K562 (cell line): ENCODE measurements at regions not wholly inside any gene's neighbourhood (a gene's known extent, or its start where the extent isn't known, plus 50 kb on each side); places are given as distances from the start of the nearest gene placed in this dataset.

Experiments used
- ATAC-seq: fragments of 200-7000 bp; cut with Tn5 transposase; 3 replicates; pipeline ENCODE4 v1.9.1; 2020; ENCODE audit warnings: moderate library complexity
- BruUV-seq: library from RNA; stranded (reverse); fragments of 400-500 nt; replicated peaks from 2 replicates; lab custom pipeline; 2021; lab: Mats Ljungman, UMichigan
- CTCF ChIA-PET: fragments of 300-600 bp; formaldehyde crosslinking; extraction: SDS; loops from one replicate; lab custom pipeline; 2021; ENCODE audit warnings: low intra/inter-chr PET ratio; lab: Yijun Ruan, JAX
- POLR2A ChIA-PET: fragments of 300-600, 350-650 bp; sonication (Branson Sonifier 250); formaldehyde crosslinking; extraction: SDS; loops from one replicate; lab custom pipeline; 2021; ENCODE audit warnings: antibody characterized with exemption, inconsistent platforms; lab: Yijun Ruan, JAX
- DNase-seq, 4 experiments: peaks; one replicate each; pipeline versions ENCODE4 v3.0.0 to v3.0.0-alpha.2; 2011 to 2018; ENCODE audit warnings: low spot score in 3 of 4, mixed read lengths in 3 of 4; ENCODE audit errors: extremely low read depth in 1 of 4
- FAIRE-seq: peaks from 2 replicates; lab custom pipeline; 2011; peaks lifted over from hg19 to GRCh38; lab: Jason Lieb, UNC
- H2AFZ ChIP-seq: 2 replicates; pipeline ENCODE4 v1.6.0; 2011; ENCODE audit warnings: low read depth, low read length, control low read depth, inconsistent platforms
- H3K27ac ChIP-seq: fragments of 200-600 bp; 3 replicates; pipeline ENCODE4 v1.8.0; 2011; ENCODE audit warnings: low read depth, mild to moderate bottlenecking, control low read depth, inconsistent platforms, low read length, moderate library complexity, mixed read lengths; ENCODE audit errors: extremely low read depth
- H3K27me3 ChIP-seq, 2 experiments: fragments of 300-600 bp in 1 of 2; 2 replicates in 1 of 2; 3 replicates in 1 of 2; pipeline versions ENCODE4 v1.6.0 to v1.8.0; 2011; ENCODE audit warnings: inconsistent platforms in 2 of 2, low read length in 2 of 2, mild to moderate bottlenecking in 1 of 2, mixed read lengths in 1 of 2, moderate library complexity in 1 of 2; ENCODE audit not compliant: control insufficient read depth in 2 of 2, insufficient read depth in 2 of 2
- H3K36me3 ChIP-seq: fragments of 300-600 bp; 3 replicates; pipeline ENCODE4 v1.8.0; 2011; ENCODE audit warnings: mild to moderate bottlenecking, low read length, inconsistent platforms; ENCODE audit not compliant: control insufficient read depth, insufficient read depth
- H3K4me1 ChIP-seq, 2 experiments: fragments of 200-600 bp in 1 of 2; replicated peaks in 1 of 2; 2 replicates in 1 of 2; 3 replicates in 1 of 2; pipeline versions ENCODE4 v1.5.1 to v1.8.0; 2011; ENCODE audit warnings: inconsistent platforms in 2 of 2, low read length in 2 of 2, mild to moderate bottlenecking in 1 of 2, mixed read lengths in 1 of 2, moderate library complexity in 1 of 2; ENCODE audit not compliant: control insufficient read depth in 2 of 2, insufficient read depth in 2 of 2
- H3K4me2 ChIP-seq: 2 replicates; pipeline ENCODE4 v1.6.1; 2011; ENCODE audit warnings: low read length, control low read depth, inconsistent platforms, mixed read lengths; ENCODE audit not compliant: insufficient read depth
- H3K4me3 ChIP-seq: fragments of 200-600 bp; sonication (generic), shearing (Covaris generic); 2 replicates; pipeline ENCODE4 v1.5.1; 2016; ENCODE audit warnings: control low read depth, inconsistent platforms
- H3K79me2 ChIP-seq: fragments of 200-600 bp; 3 replicates; pipeline ENCODE4 v1.8.0; 2011; ENCODE audit warnings: low read length, inconsistent platforms; ENCODE audit not compliant: control insufficient read depth, insufficient read depth
- H3K9ac ChIP-seq, 2 experiments: 2 replicates each; pipeline versions ENCODE4 v1.6.0 to v1.6.1; 2011; ENCODE audit warnings: low read depth in 2 of 2, low read length in 2 of 2, control low read depth in 1 of 2, inconsistent platforms in 1 of 2, mild to moderate bottlenecking in 1 of 2, mixed read lengths in 1 of 2; ENCODE audit not compliant: insufficient read depth in 1 of 2
- H3K9me1 ChIP-seq: one replicate; pipeline ENCODE4 v1.6.0; 2011; ENCODE audit warnings: inconsistent platforms, mild to moderate bottlenecking, low read length, moderate library complexity; ENCODE audit not compliant: control insufficient read depth, insufficient read depth
- H3K9me3 ChIP-seq: replicated peaks from 2 replicates; pipeline ENCODE4 v1.5.1; 2011; ENCODE audit warnings: low read depth, low read length, inconsistent platforms; ENCODE audit not compliant: control insufficient read depth, insufficient read depth
- H4K20me1 ChIP-seq: replicated peaks from 2 replicates; pipeline ENCODE4 v1.6.1; 2011; ENCODE audit warnings: low read length, inconsistent platforms, mixed read lengths; ENCODE audit not compliant: control insufficient read depth, insufficient read depth
- HDAC8 ChIP-seq: fragments of 450-650 bp; IDR thresholded peaks from 2 replicates; pipeline ENCODE4 v1.6.1; 2016; ENCODE audit warnings: mild to moderate bottlenecking, missing genetic modification characterization, moderate library complexity, missing compliant biosample characterization
- PHTF2 ChIP-seq: fragments of 250-450 bp; sonication (Bioruptor Pico); IDR thresholded peaks from 2 replicates; pipeline ENCODE4 v1.5.0; 2021; ENCODE audit warnings: mild to moderate bottlenecking
- ZNF224 ChIP-seq: sonication (generic); formaldehyde crosslinking; IDR thresholded peaks from 2 replicates; pipeline ENCODE4 v1.8.0; 2022; ENCODE audit warnings: mild to moderate bottlenecking, missing genetic modification reagents
- ZNF57 ChIP-seq: fragments of 450-650 bp; formaldehyde crosslinking; IDR thresholded peaks from 2 replicates; pipeline ENCODE4 v1.4.0; 2020; ENCODE audit warnings: mild to moderate bottlenecking, moderate library complexity
- WGBS: fragments of 100-300 bp; shearing (Covaris generic); methylation state at CpG from one replicate; pipeline ENCODE4 v1.1.6; 2016; ENCODE audit warnings: low coverage, mixed read lengths; ENCODE audit not compliant: insufficient coverage; ENCODE audit errors: missing lambda C conversion rate; 5-methylcytosine and 5-hydroxymethylcytosine counted together
- in situ Hi-C: fragments of 300-500 bp; cut with MboI; formaldehyde crosslinking; loops from 4 replicates; pipeline ENCODE4 v1.15.0; 2018; ENCODE audit warnings: inconsistent platforms, mixed read lengths
- intact Hi-C: fragments of 100-400 bp; cut with micrococcal nuclease; formaldehyde crosslinking; loops from 2 replicates; pipeline ENCODE4 v1.14.2; 2022
- TF ChIP-seq, protein P1 (sequence below): IDR thresholded peaks from 3 replicates; pipeline ENCODE4 v1.6.1; 2011; ENCODE audit warnings: borderline replicate concordance, mild to moderate bottlenecking, moderate library complexity; ENCODE audit not compliant: insufficient read length; ENCODE audit errors: extremely low read depth

DNA sequence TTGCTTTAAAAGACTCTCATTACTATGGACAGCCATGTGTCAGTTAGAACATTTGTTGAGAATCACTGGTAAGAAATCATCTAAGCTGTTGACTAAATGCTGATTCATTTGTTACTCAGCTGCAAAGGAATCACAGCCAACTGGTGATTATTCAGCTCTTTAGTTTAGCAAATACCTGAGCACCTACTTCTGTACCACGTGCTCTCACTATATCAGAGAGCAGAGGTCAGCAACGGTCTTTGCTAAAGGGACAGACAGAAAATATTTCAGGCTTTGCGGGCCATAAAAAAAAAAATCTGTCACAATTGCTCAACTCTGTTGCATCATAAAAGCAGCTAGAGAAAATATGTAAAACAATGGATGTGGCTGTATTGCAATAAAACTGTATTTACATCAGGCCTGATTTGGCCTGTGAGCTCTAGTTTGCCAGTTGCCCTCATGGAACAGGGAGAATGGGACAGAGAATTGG is 377.6 kb downstream of the DNAH5 start:
- Histone ChIP-seq H3K9me1 (no peaks in the 10 kb centered on the region), H3K79me2 (no peaks in the 10 kb centered on the region), H3K27ac (no peak overlapping the region), H3K4me1 (no peaks in the 10 kb centered on the region), H3K4me2 (no peak overlapping the region), H3K4me3 (no peak overlapping the region), H3K9me3 (no peaks in the 10 kb centered on the region), H2AFZ (no peak overlapping the region), H3K9ac (no peak overlapping the region), H4K20me1 (no peaks in the 10 kb centered on the region), H3K36me3 (no peaks in the 10 kb centered on the region), H3K27me3 (no peaks in the 10 kb centered on the region)
- WGBS, result 3% methylated on average over 3 of the region's 3 CpGs
- CTCF ChIA-PET, result no interaction called here
- POLR2A ChIA-PET, result no interaction called here
- intact Hi-C loops (no loop called here), in situ Hi-C loops (no loop called here)
- DNase-seq, result no peak
- ATAC-seq, result no peak
- BruUV-seq, result no TSS peak
- FAIRE-seq, result no peak
- TF ChIP-seq PHTF2 (no peak), HDAC8 (tag) (no peak), ZNF224 (CRISPR knock-in tag) (no peak), ZNF57 (no peak)
- TF ChIP-seq, protein P1, sequence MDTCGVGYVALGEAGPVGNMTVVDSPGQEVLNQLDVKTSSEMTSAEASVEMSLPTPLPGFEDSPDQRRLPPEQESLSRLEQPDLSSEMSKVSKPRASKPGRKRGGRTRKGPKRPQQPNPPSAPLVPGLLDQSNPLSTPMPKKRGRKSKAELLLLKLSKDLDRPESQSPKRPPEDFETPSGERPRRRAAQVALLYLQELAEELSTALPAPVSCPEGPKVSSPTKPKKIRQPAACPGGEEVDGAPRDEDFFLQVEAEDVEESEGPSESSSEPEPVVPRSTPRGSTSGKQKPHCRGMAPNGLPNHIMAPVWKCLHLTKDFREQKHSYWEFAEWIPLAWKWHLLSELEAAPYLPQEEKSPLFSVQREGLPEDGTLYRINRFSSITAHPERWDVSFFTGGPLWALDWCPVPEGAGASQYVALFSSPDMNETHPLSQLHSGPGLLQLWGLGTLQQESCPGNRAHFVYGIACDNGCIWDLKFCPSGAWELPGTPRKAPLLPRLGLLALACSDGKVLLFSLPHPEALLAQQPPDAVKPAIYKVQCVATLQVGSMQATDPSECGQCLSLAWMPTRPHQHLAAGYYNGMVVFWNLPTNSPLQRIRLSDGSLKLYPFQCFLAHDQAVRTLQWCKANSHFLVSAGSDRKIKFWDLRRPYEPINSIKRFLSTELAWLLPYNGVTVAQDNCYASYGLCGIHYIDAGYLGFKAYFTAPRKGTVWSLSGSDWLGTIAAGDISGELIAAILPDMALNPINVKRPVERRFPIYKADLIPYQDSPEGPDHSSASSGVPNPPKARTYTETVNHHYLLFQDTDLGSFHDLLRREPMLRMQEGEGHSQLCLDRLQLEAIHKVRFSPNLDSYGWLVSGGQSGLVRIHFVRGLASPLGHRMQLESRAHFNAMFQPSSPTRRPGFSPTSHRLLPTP, result no peak
